HG03103 (cell line): ENCODE measurements at regions not wholly inside any gene's neighbourhood (a gene's known extent, or its start where the extent isn't known, plus 50 kb on each side); places are given as distances from the start of the nearest gene placed in this dataset.

Source experiments
- ATAC-seq: cut with Tn5 transposase; IDR thresholded peaks from one replicate; pipeline ENCODE4 v1.9.1; 2021; ENCODE audit warnings: low read depth; ENCODE audit not compliant: unreplicated experiment

DNA sequence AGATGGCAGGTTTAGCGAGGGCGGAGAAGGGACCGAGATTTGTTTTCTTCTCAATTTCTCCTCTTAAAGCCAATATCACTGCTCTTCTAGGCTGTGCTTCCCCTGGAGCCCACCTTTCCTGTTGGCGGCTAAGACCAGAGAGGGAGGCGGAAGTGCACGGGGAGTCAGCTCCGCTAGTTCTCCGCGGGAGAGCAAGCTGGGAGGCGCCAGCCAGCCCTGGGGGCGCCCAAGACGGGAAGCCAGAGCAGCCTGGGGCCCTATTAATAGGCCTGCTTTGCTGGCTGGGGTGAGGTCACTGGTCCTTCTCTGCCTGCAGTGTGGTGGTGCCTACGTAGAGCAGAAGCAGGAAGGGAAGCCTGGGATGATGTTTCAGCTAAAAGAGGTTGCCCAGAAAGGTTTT, 61.6 kb downstream of the LSM5 start:
- no peak for ATAC-seq

GRCh38 chr7:32427769-32428291, 62.4 kb downstream of the LSM5 start:
- peak; percentile 94 for ATAC-seq

DNA sequence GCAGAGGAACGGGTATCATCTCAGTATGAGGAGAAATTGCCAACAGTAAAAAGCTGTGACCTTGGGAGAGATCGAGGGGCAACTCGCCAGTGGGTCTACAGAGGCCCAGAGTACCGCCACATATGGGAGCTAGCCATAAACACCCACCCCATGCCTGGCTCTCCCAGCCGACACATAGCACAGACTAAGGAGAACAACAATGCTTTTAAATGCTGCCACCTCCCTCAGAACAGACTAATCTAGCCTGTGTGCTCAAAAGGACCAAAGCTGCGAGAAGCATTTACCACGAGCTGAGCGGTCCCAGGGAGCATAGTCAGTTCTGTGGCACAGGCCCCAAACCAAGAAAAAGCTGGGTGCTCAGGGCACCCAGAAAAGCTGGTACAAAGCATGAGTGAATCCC, 73.3 kb downstream of the LSM5 start:
- ATAC-seq: no peak

GRCh38 chr7:32415936-32416335, 74.2 kb downstream of the LSM5 start:
- ATAC-seq: no peak

DNA sequence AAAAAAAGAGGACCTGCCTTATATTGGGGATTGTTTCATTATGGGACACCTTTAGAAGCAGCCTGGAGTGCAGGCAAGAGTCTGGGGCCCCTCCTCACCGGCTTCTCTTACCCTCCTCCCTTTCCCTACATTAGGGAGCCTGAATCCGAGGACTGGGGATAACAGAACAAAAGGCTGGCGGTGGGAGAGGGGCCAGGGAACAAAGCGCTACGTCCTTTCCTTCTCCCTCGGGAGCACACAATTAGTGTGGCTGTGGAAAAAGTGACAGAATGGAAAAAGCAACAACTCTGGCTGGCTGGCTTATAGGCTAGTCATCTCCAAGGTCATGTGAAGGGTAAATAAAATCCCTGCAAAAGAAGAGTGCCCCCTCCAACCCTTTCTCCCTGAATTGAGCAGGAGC, 74.7 kb downstream of the LSM5 start:
- ATAC-seq: no peak

GRCh38 chr7:32412471-32412870, 77.7 kb downstream of the LSM5 start:
- no peak for ATAC-seq

DNA sequence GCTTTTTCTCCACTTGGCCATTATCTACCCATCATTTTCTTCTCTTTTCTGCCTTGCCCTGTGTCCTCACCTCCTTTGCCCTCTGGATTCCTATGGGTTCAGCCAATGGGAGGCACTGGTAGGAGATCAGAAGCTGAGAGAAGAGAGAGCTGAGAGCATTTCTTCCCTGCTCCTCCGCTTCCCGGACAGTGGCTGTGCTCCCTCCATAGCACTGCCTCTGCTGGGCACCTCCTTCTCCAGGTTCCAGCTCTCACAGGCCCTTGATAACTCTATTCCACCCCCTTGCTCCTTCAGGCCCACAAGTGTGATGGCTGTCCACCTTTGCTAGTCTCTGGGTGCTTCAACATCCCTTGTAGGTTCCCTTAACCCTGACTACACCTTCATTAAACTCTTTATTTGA, 79.6 kb downstream of the LSM5 start:
- no peak for ATAC-seq

DNA sequence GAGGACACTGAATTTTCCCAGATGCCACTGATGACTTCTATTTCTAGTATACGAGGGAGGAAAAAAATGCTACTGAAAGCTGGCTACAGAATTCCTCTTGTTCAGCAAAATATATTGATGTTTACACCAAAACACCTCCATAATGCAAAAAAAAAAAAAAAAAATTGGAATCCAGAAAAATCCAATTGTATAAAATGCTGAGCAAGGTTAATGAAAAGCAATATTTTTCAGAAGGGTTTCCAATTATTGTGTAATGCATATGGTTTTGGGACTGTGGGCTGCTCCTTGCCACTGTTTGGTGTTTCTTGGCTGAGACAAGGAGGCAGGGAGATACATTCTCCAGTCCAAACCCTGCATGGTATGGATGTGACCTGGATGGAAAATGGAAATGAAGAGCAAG, 83.8 kb downstream of the LSM5 start:
- ATAC-seq: no peak

DNA sequence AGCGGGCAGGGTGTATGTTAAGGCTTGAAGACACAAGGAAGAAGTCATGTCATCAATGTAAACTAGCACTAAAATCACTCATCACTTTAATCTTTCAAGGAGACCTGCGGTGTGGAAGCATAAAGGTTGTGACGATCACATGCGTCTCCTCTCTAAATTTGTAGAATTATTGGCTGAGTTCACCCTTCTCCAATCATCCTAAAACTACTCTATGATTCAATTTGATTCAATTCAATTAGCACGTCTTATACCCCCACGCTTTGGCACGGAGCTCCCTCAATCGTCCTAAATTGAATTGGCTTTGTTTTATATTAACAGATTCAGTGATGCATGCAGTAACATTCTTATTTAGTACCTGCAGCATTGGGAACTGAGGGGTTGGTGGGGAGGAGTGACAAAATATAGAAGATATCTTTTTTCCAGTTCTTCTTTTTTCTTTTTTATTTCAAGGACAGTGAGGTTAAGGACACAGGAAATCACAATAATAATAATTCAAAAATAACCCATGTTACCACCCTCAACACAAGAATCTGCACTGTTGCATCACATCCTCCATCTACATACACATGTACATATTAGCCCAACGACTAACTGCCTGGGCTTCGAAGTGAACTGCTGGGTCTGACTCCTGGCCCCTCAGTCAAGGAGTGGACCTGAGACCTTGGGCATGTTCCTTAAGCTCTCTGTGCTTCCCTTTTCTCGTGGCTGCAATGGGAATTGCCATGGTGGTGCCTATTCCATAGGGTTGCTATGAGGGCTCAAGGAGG, 86.5 kb downstream of the LSM5 start:
- ATAC-seq: no peak

DNA sequence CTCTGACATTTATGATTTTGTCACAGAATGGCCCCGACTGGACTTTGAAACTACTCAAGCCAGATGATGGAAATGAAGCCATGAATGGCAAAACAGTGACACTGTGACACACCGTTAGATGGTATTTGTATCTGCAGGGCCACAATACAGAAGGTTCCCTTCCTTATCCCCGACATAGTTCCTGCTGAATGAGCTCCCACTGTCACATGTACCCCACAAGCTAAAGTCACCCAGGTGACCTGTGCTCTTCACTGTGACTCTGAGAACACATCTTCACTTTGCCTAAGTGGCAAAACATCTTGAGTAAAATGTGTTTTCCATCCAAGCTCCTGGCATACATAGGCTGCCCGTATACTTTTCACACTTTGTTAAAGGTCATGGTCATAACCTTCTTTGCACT, 89.5 kb downstream of the LSM5 start:
- no peak for ATAC-seq

DNA sequence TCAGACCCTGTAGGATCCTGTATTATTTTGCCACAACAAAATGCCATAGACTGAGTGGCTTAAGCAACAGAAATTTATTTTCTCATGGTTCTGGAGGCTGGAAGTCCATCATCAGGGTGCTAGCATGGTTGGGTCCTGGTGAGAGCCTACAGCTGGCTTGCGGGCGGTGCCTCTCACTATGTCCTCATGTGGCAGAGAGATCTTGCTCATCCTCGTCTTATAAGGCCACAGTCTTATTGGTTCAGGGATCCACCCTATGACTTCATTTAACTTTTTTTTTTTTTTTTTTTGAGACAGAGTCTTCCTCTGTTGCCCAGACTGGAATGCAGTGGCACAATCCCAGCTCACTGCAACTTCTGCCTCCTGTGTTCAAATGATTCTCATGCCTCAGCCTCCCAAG, 90.9 kb downstream of the LSM5 start:
- no peak for ATAC-seq

- ATAC-seq: no peak
Measured at GRCh38 chr7:32395168-32395567, 95.0 kb downstream of the LSM5 start.

DNA sequence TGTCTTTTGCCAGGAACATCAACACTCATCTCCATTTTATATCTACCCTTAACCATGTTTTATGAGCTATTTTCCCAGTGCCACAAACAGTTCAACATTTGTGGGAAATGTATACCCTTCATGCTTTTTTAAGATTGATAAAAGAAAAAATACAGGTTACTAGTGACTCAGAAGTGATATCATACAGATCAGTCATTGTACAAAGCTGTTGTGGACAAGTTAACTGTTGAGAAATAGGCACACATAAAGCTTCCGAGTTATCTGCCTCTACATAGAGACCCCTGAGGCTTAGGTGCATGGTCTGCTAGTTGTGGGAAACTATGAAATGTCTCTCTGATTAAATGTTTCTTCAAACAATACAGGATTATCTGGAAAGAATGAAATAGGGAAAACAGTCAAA, 96.3 kb downstream of the LSM5 start:
- ATAC-seq: no peak

DNA sequence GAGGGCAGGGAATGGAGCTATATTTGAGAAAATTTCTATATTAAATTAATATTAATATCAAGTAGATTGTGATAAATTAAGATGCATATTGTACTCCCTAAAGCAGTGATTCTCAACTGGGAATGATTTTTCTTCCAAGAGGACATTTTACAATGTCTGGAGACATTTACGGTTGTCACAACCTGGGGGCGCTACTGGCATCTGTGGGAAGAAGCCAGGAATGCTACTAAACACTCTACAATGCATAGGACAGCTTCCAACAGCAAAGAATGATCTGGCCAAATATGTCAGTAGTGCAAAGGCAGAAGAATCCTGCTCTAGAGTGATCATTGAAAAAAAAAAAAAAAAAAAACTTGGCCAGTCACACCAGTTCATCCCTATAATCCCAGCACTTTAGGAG, 100.0 kb downstream of the LSM5 start:
- ATAC-seq: no peak

DNA sequence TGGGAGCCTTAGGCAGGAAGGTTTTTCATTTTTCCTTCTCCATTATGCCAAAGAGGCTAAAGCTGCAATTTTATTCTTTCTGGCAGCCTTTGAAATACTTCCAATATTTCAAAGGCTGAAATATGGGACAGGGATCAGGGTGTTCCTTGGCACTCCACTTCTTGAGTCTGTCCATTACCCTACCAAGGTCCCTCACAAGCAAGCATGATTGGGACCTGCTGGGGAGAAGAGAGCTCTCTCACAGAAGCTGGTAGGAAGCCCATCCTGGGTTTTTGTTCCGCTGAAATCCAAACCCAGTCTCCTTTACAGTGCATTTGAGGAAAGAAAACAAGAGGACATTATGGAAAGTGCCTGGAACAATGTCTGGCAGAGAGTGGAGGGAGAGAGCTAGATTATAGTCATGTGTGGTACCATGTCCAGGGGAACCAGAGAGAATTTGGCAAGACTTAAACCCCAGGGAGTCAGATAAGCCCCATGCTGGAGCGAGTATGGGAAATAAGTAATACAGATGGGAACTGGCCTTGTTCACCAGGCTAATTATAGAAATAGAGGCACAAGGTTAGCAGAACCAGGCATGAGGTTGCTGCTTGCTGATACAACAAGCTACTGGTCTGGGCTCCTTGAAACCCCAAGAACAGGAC, 104.7 kb downstream of the LSM5 start:
- no peak for ATAC-seq

DNA sequence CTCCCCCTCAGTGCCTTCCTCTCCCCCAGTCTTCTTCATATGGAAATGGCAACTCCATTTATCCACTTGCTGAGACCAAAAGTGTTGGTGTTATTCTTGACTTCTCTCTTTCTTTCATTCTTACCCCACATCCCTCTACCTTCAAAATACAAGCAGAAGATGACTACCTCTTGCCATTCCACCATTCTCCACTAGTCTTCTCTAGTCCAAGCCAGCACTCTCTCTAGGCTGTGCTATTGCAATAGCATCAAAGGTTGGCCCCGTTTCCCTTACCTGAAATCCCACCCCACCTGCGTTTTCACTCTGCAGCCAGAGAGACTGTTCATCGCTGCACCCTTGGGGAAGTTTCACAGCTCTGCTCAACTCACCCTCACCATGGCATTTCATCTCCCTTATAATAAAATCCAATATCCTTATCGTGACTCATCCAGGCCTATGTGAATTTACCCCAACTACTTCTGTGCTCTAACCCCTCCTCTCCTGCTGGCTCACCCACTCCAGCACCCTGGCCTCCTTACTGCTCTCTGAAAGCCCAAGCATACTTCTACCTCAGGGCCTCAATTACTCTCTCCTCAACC, 109.1 kb downstream of the LSM5 start:
- no peak for ATAC-seq

- no peak for ATAC-seq
Measured at GRCh38 chr7:32379510-32380112, 110.6 kb downstream of the LSM5 start.

DNA sequence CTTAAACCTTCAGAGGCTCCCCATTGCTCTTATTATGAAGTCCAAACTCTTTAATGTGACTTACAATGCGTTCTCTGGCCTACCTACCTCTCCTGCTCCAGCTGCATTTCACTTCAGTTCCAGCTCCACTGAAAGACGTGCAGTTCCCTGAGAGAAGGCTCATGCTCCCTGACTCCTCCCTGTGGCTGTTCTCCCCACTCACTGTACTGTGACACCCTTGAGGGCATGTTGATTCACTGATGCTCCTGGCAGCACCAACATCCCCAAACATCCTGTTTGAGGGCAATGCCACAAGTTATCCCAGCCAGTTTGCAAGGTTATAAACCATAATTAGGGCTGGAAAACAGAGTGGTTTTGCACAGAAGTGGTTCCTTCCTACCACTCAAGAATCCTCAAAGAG, 111.2 kb downstream of the LSM5 start:
- ATAC-seq: no peak

DNA sequence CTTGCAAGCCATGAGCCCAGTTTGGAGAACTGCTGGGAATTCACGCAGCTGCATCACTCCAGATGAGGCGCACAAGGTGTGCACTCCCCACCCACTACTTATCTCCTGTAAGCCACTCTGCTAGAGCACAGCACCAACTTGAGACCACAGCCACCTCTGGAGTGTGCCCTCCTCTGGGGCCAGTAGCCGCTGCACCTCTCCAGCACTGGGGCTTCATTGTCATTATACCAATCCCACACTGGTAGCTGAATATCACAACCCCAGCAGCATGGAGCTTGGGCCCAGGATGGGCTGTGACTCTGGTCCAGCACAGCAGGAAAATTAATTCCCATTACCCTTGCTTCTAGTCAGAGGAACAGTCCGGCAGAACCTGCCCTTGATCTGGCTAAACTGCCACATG, 125.6 kb downstream of the LSM5 start:
- ATAC-seq: no peak

DNA sequence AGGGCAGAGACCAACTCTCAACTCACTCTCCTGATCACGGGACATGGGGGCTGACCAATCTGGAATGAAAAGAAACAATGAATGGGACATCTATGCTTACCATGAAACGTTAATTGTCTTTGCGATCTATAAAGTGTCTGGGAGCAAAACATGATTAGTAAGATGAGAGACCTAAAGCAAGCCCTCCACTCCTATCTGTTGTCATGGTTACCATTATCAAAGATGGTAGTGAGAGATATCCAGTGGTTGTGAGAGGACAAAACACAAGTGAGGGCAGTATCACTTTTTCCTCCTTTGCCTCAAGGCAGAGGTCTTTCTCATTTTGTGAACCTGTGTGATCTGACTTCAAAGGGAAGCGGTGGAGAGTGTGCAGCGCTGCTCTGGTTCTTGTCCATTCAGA, 130.1 kb downstream of the LSM5 start:
- no peak for ATAC-seq

- no peak for ATAC-seq
Measured at GRCh38 chr7:32357535-32358277, 132.5 kb downstream of the LSM5 start.
